Caki2 (cell line): ENCODE measurements at regions not wholly inside any gene's neighbourhood (a gene's known extent, or its start where the extent isn't known, plus 50 kb on each side); places are given as distances from the start of the nearest gene placed in this dataset.

ENCODE experiments used
- DNase-seq: peaks from one replicate; pipeline ENCODE4 v3.0.0-alpha.2; 2015; ENCODE audit warnings: low read depth
- in situ Hi-C: cut with HindIII; loops from 2 replicates; pipeline ENCODE4 v1.10.0; 2016; ENCODE audit warnings: low sequenced_read_pairs, low pct_unique_long_range_greater_than_20kb, mixed read lengths

- no peak for DNase-seq
- in situ Hi-C loops: no loop called here
These were observed 350.8 kb upstream of the IGFBP7 start for GRCh38 chr4:57460967-57461366.

- in situ Hi-C loops: no loop called here
These were observed 338.7 kb upstream of the IGFBP7 start for GRCh38 chr4:57448901-57449300.

GRCh38 chr4:57448452-57448851 lies 338.3 kb upstream of the IGFBP7 start:
- no peak for DNase-seq
- in situ Hi-C loops: no loop called here

More at GRCh38 chr4:57448901-57449300, 338.7 kb upstream of the IGFBP7 start:
- no peak for DNase-seq

- DNase-seq: no peak
- in situ Hi-C loops: no loop called here
These were observed 336.1 kb upstream of the IGFBP7 start for GRCh38 chr4:57446266-57446665.

- in situ Hi-C loops: no loop called here
These were observed 335.5 kb upstream of the IGFBP7 start for GRCh38 chr4:57445686-57446085.

GRCh38 chr4:57444671-57445070 lies 334.5 kb upstream of the IGFBP7 start:
- DNase-seq: no peak
- in situ Hi-C loops: no loop called here

More at GRCh38 chr4:57445686-57446085, 335.5 kb upstream of the IGFBP7 start:
- no peak for DNase-seq

GRCh38 chr4:57443787-57444186 lies 333.6 kb upstream of the IGFBP7 start:
- in situ Hi-C loops: no loop called here
- DNase-seq: no peak

GRCh38 chr4:57443308-57443707 lies 333.1 kb upstream of the IGFBP7 start:
- DNase-seq: no peak
- in situ Hi-C loops: no loop called here

- in situ Hi-C loops: no loop called here
- peak; percentile 24 for DNase-seq
These were observed 332.7 kb upstream of the IGFBP7 start for GRCh38 chr4:57442831-57443291.

- no peak for DNase-seq
- in situ Hi-C loops: no loop called here
These were observed 332.1 kb upstream of the IGFBP7 start for GRCh38 chr4:57442241-57442640.

- no peak for DNase-seq
- in situ Hi-C loops: no loop called here
These were observed 327.5 kb upstream of the IGFBP7 start for GRCh38 chr4:57437649-57438048.

- DNase-seq: no peak
- in situ Hi-C loops: no loop called here
These were observed 325.1 kb upstream of the IGFBP7 start for GRCh38 chr4:57435300-57435699.

GRCh38 chr4:57430726-57431125 lies 320.5 kb upstream of the IGFBP7 start:
- in situ Hi-C loops: no loop called here
- no peak for DNase-seq

- peak; percentile 56 for DNase-seq
- in situ Hi-C loops: no loop called here
These were observed 316.7 kb upstream of the IGFBP7 start for GRCh38 chr4:57426779-57427395.

- in situ Hi-C loops: no loop called here
- DNase-seq: no peak
These were observed 315.4 kb upstream of the IGFBP7 start for GRCh38 chr4:57425610-57426009.

GRCh38 chr4:57424232-57424897 lies 314.2 kb upstream of the IGFBP7 start:
- peak; percentile 2 for DNase-seq
- in situ Hi-C loops: no loop called here

- no peak for DNase-seq
- in situ Hi-C loops: no loop called here
These were observed 307.9 kb upstream of the IGFBP7 start for GRCh38 chr4:57418133-57418532.

- in situ Hi-C loops: no loop called here
- no peak for DNase-seq
These were observed 302.3 kb upstream of the IGFBP7 start for GRCh38 chr4:57412259-57413054.

GRCh38 chr4:57410331-57411052 lies 300.3 kb upstream of the IGFBP7 start:
- no peak for DNase-seq
- in situ Hi-C loops: no loop called here
